ENCODE measurements at regions not wholly inside any gene's neighbourhood (a gene's known extent, or its start where the extent isn't known, plus 50 kb on each side); places are given as distances from the start of the nearest gene placed in this dataset.
"Not testable (repeated sequence)": the region's sequence is repeated elsewhere in the genome, so short reads cannot be mapped to it uniquely, and the experiment has no call there.

DNA sequence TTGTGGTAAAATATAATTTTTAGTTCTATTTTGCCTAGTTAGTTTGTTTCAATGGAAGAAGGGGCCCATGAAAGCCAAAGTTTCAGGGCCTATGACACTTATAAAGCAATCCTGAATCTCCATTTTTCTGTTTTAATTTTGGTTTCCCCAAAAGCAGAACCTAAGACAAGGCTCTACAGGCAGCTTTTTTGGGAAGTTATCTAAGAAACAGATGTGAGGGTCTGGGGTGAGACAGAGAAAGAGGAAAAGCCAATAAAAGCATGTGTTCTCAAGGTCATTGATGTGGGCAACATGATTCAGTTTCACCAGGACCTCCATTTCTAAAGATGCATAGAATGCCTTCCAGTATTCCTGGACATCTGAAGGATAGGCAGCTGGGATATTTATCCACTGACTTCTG lies 598.5 kb downstream of the PDCD6IP start:
- no peak for DNase-seq

DNA sequence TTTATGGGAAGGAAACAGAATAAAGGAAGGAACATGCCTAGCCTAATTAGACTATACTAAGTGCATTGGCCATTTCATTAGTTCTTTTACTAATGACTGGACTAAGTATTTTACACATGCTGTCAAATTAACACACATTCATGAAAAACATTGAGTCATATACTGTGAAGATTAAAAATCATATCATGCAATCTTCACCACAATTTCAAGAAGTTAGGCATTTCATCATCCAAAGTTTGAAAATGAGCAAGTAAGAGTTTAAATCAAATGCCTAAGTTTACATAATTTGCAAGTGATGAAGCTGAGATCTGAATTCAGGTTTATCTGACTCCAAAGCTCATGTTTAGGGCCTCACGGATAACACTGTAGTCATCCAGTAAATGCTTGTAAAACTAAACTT lies 601.0 kb downstream of the PDCD6IP start:
- no peak for DNase-seq

DNA sequence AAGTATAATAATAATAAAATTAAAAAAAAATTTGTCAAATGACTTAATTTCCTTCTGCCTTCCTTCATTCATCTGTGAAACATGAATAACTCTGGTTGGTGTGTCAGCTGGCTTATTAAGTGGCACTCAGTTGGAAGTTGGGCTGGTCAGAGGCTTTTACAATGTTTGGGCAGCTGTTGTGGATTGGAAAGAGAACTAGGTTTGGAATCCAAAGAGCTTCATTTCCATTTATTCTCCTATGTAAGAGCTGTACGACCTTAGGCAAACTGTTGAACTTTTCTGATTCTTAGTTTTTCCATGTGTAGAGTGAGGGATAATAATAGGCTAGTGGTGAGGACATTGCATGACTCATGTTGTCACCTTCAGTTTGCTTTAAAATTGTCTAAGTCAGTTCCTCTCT lies 606.7 kb downstream of the PDCD6IP start:
- no peak for DNase-seq

DNA sequence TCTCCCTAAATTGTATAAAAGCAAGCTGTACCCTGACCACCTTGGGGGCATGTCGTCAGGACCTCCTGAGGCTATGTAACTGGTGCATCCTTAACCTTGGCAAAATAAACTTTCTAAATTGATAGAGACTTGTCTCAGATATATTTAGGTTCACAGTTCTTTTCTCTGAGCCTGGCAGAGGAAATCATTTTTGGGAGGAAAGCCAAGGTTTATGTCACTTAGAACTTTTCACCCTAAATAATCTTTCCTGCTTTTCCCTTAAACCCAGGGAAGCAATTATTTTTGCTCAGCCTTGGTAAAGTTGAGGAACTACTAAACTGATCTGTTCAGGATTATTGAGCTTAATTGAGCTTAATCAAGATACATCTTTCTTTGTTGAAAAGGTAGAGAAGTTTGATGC lies 608.9 kb downstream of the PDCD6IP start:
- DNase-seq, result no peak

DNA sequence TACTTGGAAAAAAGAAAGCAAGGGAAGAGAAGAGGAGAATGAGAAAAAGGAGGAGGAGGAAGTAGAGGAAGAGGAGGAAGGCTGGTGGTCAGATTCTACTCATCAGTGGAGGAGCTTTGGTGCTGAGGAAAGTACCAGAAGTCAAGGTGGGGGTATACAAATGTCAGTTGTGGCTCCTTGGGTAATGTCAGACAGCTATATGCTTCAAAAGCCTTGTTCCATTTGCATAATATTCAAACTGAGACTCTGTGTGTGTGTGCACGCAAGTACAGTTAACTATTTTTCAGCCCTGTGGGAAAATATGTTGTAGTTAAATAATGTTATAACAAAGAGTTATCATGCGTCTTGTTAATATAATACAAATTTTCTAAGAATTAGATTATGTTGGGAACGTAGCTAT lies 609.7 kb downstream of the PDCD6IP start:
- DNase-seq, result no peak

DNA sequence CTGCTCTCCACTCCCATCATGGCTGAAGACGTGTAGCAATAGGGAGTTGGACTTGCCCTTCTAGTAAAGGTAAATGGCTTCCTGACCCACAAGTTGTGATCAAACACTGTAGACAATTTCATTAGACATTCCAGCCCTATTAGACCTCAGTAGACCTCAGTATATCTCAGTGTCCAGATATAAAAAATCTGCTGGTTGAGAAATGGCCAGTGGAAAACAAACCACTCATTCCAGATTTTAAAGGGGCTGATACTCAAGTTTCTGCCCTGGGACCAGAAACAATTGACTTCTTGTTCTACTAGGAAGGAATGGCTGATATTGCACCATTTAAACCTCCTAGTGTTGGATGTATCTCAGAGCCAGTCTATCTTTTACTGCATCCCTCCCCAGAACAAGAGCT lies 613.2 kb downstream of the PDCD6IP start:
- DNase-seq, result no peak

DNA sequence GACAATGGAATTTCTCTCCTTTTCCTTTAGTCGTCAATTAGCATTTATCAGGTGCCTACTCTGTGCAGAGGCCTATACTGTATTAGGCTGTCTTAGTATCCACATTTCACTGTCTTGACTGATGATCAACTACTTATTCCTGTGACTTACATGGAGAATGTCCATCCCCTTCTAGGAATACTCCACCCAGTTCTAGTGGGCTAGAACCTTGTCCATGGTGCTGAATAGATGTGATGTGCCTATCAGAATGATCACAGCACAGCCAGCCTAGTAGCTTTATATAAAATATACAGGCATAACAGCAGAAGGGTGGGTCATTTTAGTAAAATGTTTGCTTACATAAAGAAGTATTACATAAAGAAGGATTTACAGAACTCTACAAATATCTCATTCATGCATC lies 621.4 kb downstream of the PDCD6IP start:
- DNase-seq, result no peak

DNA sequence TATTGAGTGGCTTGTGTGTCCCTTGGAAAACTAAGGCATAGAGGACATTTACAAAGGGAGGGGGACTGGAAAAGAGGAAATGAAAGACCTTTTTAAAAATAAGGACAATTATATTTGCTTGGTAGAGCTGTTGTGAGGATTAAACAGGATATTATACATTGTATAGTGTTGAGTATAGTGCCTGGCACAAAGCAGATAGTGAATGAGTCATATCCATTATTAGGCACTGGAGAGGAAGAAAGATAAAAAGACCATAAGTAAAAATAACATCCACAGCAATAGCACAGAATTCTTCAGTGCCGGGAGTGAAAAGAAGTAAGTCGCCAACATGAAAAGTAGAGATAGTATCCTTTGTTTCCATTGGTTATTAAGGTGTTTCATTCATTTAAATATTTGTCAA lies 623.3 kb downstream of the PDCD6IP start:
- no peak for DNase-seq

DNA sequence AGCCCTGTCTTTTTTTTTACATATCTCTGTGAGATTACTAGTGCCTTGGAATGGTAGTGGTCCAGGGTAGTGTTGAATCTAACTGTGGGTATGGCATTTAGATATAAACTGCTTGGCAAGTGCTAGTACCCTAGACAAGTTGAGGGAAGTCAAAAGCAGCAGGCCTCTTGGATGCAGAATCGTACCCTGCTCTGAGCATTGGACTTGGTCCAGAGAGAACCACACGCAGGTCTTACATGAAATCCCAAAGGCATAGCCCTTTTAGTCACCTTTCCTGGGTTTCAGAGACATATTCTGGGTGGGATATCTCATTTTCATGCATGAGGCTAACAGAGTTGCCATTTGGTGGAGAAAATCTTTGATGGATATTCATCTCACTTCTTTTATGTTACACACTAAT lies 641.4 kb downstream of the PDCD6IP start:
- no peak for DNase-seq

DNA sequence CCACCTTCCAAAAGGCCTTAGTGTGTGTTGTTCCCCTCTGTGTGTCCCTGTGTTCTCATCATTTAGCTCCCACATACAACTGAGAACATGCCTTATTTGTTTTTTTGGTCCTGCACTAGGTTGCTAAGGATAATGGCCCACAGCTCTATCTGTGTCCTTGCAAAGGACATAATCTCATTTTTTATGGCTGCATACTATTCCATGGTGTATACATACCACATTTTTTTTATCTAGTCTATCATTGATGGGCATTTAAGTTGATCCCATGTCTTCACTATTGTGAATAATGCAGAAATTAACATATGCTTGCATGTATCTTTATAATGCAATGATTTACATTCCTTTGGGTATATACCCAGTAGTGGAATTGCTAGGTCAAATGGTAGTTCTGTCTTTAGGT lies 645.7 kb downstream of the PDCD6IP start:
- DNase-seq, result no peak

DNA sequence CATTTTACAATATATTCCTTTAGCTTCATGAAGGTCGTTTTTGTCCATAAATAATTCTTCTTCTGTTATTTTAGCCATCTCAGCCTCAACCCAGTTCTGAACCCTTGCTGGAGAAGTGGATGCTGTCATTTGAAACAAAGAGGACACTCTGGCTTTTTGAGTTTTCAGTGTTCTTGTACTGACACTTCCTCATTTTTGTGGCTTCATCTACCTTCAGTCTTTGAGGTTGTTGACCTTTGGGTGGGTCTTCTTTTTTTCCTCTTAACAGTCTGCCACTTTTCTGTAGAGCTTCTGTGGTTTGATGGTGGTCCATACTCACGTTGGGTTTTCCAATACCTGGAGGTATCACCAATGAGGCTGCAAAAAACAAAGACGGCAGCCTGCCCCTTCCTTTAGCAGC lies 650.9 kb downstream of the PDCD6IP start:
- DNase-seq, result no peak

DNA sequence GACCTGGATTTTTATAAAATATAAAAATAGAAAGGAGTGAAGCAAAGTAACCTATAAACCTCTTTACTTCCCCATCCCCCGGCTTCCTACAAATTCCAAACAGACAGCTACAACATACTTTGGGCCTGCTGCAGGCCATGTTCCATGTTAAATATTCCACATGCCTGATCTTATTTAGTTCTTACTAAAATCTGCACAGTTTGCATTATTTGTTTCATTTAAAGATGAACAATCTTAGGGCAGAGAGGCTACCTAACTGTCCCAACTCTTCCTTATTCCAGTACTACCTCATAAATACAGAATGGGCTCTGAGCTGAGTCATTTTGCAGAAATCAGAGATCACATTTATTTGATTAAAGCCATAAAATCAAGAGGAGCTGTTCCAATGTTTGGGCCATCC lies 665.0 kb downstream of the PDCD6IP start:
- DNase-seq, result no peak

DNA sequence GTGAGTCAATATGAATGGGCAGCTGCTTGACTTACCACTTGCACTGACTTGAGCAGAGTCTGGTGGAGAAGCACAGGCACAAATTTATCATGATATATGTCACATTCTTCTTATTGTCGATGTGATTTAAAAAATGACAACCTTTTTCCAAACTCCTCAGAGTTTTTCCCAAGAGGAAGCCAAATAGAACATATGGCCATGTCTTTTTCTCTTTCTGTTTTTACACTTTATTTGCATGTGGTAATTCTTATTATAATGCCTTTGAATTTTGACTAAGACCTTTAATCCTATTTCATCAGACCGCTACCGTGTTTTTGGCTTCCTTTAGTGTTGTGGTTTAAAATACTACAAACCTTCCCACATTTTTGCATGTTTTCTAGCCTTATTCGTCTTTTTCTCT lies 666.2 kb downstream of the PDCD6IP start:
- no peak for DNase-seq

DNA sequence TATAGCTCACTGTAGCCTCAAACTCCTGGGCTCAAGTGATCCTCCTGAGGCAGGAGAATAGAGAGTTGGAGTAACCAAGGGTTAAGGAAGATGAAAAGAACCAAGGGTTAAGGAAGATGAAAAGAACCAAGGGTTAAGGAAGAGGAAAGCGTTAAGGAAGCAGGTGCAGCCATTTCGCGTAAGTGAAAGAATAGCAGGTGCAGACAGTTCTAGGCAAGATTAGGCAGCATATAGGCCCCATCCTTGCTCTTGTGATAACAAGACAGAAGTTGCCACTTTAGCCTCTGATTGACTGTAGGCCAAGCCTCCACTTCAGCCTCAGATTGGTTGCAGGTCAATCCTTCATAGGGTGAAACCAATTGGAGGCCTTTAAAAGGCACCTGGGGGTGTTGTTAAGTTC lies 677.4 kb downstream of the PDCD6IP start:
- DNase-seq, result no peak

DNA sequence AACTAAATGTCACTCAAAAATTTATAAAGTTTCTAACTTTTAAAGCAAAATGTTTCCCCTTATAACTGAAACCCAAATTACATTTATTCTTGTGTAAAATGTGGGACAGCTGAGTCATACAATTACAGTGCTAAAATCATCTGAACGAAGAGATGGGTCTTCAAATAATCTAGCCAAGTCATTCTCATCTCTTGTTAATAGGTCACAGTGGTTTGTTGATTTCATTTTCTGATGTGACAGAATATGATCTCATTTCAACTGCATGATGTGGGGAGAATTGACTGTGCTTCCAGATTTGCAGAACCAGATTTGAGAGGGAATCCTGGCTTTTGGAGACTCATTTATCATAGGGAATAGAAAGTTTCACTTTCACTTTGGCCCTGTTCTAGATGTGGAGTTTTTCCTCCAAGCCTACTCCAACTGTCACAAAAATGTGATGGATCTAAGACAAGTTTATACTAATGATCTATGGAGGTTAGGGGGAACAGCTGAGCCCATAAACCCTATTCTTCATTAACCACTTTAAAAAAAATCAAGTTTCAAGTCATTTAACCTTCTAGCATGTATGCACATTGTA lies 685.0 kb downstream of the PDCD6IP start:
- DNase-seq, result no peak

DNA sequence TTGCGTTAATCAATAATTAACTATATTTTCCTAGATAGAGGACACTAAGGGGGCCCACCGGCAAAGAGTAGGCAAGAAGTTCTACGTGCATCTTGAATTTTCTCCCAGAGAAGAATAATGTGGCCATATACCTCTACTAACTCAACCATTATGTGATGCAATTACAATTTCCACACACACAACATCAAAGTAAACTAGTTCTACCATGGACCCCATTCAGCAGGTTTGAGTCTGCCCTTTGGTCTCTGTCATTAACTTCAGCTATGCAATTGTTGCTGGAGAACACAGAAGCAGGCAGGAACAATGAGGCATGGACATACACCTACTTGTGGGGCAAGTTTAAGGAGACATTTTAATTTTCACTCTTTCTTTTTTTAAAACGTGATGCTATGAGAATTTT lies 705.9 kb downstream of the PDCD6IP start:
- DNase-seq, result no peak

DNA sequence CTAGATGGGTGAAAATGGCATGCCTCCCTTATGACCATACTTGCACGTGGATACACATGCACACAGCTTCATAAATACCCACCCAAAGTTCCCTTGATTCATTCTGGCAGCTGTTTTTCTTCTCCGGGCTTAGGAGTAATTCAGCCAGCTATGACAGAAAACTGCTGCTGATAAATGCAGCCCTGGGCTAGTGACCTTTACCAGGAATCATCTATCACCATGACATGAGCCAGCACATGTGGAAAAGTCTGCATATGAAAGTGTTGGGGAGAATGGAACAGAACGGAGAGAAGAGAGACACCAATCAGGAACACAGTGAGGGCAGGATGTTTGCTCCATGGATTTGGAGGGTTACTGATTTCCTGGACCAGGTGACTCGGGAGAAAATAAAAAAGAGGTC lies 706.3 kb downstream of the PDCD6IP start:
- DNase-seq, result no peak

DNA sequence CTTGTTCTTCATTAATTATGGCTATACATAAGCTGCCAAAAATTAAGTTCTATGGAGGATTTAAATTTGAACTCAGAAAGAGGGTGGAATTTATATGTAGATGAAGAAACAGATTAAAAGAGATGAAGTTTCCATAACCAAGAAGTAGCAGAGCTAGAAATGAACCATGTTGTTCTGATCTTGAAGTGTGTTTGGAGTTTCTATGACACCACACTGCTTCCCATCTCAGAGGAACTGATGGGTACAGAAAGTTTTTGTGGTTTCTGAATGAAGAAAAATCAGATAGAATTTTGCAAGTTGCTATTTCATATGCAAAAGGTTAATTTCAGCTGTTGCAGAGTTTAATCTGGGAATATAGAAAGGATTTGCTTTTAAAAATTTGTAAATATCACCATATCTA lies 710.3 kb downstream of the PDCD6IP start:
- no peak for DNase-seq

DNA sequence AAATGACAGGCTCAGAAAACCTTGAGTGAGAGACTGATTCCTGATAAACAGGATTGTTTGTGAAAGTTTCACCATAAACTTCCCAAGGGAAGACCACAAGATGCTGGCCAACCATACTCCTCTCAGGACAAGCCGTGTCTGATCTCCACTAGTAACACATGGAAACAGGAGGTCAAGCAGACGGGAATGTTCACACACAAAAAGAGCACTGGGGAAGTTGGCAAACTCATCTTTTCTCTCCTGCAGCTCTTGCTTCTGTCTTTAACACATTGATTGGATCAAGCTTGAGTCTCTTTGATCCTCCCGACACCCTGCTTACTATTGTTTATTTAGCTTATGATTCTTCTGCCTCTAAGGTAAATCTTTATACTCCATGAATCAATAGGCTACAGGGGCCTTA lies 713.5 kb downstream of the PDCD6IP start:
- DNase-seq, result no peak

DNA sequence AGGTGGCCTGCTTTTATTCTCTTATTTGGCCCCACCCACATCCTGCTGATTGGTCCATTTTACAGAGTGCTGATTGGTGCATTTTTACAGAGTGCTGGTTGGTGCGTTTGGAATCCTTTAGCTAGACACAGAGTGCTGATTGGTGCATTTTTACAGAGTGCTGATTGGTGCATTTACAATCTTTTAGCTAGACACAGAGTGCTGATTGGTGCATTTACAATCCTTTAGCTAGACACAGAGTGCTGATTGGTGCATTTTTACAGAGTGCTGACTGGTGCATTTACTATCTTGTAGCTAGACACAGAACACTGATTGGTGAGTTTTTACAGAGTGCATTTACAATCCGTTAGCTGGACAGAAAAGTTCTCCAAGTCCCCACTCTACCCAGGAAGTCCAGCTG lies 720.6 kb downstream of the PDCD6IP start:
- not testable (repeated sequence) for DNase-seq

DNA sequence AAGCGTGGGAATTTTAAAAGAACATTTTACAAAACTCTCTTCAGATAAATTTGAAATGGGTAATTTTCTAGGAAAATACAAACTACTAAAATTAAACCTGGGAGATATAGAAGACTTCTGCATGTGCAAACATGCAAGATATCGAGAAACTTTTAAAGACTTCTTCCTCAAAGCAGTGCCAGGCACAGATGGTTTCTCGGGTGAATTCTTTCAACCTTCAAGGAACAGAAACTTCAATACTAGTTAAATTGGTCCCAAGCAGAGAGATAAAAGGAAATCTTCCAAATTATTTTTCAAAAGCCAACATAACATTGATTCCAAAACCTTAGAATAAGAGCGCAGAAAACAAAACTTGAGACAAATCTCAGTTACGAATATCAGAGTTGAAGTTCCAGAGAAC lies 732.7 kb downstream of the PDCD6IP start:
- no peak for DNase-seq

DNA sequence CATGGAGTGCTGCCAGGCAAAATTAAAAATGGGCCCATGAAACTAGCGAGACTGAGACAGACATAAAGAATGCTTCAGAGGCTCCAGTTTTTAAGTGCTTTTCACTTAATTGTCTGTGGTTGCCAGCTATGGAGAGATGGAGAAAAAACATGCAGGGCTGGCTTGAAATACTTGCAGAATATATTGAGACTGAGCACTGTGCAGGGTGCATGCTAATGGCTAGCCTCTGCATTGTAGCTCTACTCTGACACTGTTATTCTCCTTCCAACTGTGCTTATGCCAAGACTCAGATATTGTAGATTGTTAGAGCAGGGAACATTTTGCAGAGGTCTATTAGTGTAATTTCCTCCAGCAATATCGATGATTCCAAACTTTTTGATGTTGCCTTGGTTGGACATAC lies 735.0 kb downstream of the PDCD6IP start:
- DNase-seq, result no peak

DNA sequence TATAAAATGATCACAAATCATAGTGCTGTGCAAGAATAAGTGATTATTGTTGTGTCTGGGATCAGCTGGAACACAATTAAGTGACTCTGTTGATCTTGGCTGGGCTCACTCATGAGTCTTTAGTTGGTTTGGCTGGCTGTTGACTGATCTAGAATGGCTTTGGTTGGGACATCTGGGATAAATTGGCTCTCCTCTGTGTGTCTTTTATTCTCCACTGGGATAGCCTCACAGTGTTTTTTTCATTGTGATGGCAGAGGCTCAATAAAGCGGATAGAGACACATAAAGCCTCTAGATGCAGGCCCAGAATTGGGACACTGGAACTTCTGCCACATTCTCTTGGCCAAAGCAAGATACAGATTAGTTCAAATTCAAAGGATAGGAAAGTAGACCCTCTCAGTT lies 735.6 kb downstream of the PDCD6IP start:
- DNase-seq, result no peak

DNA sequence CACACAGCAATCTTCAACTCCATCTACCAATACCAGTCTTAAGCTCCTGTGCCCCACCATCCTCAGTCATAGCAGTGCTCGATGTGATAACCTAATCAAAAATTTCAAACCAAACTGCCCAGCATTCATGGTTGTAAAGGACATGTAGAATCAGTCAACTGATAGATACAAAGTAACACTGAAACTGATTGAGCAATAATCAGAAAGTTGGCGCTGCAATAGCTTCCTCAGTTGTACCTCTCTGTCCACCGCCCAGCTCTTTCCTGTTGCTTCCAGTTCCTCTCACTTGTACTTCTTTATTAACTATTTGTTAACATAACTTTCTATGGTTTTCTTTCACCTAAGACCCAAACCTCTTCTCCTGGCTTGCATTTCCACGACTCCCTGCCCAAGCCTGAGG lies 745.7 kb downstream of the PDCD6IP start:
- DNase-seq, result no peak

DNA sequence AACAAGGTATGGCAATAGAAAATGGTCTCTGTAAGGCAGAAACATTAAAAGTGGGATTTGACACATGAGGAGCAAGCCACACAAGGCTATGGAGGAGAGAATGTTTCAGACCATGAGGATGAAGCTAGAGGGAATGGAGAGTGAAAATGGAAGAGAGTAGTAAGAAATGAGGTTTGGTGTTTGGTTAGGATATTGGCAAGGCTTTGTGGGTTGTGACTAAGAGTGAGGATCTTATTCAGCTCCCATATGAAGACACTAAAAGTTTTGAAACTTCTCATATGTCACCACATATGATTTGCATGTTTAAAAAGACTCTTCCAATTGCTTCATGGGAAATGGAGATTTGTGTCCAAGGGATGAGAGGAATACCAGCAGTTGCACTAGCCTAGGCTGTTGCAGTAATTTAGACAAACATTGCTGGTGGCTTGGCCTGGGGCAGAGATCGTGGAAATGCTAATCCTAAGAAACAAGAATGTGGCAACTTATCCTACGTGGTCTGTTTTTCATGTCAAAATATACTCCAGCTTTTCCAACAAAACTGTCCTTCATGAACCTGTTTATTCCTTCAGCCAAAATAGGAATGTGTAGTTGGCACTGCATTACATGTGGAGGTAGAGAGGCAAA lies 749.0 kb downstream of the PDCD6IP start:
- no peak for DNase-seq

DNA sequence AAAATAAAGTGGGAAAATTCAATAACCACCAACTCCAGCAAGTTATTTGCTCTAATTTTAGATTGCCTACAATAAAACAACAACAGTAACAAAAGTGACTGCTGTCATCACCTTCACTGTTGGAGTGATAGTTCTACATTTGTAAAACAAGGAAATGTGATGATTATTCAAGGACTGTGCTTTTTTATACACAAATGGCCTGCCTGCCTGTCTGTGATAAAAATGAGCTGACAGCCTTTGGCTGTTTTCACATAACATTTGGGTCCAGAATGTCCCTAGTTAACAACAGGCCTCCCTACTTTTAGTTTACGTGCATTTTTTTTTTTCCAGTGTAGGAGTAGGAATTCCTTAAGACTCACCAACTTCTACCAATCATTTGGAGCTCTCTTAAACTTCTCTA lies 768.8 kb downstream of the PDCD6IP start:
- no peak for DNase-seq

Data from stimulated activated CD4-positive, alpha-beta T cell treated with anti-CD3 and anti-CD28 coated beads, Interleukin-15, amount 100 ng/mL, for 24 hours (primary cell).